NB4 (cell line): ENCODE measurements at regions not wholly inside any gene's neighbourhood (a gene's known extent, or its start where the extent isn't known, plus 50 kb on each side); places are given as distances from the start of the nearest gene placed in this dataset.

Experiments used
- DNase-seq: peaks from one replicate; pipeline ENCODE4 v3.0.0; 2010; ENCODE audit warnings: low read depth
- H3K4me3 ChIP-seq: one replicate; pipeline ENCODE4 v1.5.1; 2011; ENCODE audit warnings: mild to moderate bottlenecking, low read depth, low read length, moderate library complexity
- CTCF ChIP-seq: IDR thresholded peaks from one replicate; pipeline ENCODE4 v1.5.1; 2012; ENCODE audit warnings: low read depth, low read length
- MAX ChIP-seq: IDR thresholded peaks from 2 replicates; pipeline ENCODE4 v1.6.1; 2011; ENCODE audit warnings: low read depth, low read length
- MYC ChIP-seq: IDR thresholded peaks from 2 replicates; pipeline ENCODE4 v1.6.1; 2011; ENCODE audit warnings: low read depth, low read length
- POLR2A ChIP-seq: IDR thresholded peaks from 2 replicates; pipeline ENCODE4 v1.6.1; 2011; ENCODE audit warnings: mild to moderate bottlenecking; ENCODE audit not compliant: insufficient read length; ENCODE audit errors: extremely low read depth

DNA sequence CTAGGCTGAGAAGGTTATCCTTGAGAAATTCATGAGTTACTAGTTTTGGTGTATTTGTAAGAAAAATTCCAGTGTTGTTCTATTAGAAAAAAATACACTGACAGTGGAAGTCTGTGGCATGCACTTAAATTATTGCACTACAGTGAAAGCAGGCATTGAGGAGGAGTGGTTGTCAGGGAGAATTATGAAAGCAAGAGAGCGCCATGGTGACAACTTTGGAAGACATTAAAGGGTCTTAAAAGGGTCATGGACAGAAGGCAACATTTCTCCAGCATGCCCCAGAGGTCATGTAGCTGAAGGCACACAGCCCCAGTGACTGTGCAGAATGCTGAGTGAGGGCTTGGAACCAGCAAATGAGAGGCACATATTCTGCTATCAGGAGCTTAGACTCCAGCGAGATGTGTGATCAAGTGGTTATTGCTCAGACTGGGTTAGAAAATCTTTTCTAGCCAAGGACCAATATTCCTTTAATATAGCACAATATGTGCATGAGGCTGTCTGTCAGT, 292.7 kb downstream of the OLFM4 start:
- DNase-seq = no peak
- H3K4me3 ChIP-seq = no peak overlapping the region
- TF ChIP-seq MAX (no peak), CTCF (no peak), MYC (no peak), POLR2A (no peak)

GRCh38 chr13:53324656-53325055, 296.0 kb downstream of the OLFM4 start:
- DNase-seq = no peak
- H3K4me3 ChIP-seq = no peak overlapping the region
- no peak for TF ChIP-seq MYC
- TF ChIP-seq POLR2A = no peak
- TF ChIP-seq CTCF = no peak
- no peak for TF ChIP-seq MAX

DNA sequence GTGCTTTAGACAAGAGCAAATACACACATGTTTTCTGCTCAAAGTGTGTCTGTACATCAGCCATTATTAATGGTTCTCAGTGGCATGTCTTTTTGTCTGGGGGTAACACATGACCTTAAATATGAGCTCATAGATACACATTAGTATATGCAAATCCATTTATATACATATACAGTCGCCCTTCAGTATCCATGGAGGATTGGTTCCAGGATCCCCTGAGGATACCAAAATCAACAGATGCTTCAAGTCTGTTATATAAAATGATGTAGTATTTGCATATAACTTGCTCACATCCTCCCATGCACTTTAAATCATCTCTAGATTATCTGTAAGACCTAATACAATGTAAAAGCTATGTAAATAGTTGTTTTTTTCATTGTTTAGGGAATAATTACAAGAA, 298.1 kb downstream of the OLFM4 start:
- no peak for DNase-seq
- no peak for TF ChIP-seq MAX
- no peak for TF ChIP-seq POLR2A
- TF ChIP-seq CTCF = no peak
- no peak for TF ChIP-seq MYC
- H3K4me3 ChIP-seq = no peak overlapping the region

GRCh38 chr13:53327680-53328315, 299.2 kb downstream of the OLFM4 start:
- TF ChIP-seq POLR2A = no peak
- TF ChIP-seq MYC = no peak
- no peak for TF ChIP-seq CTCF
- TF ChIP-seq MAX = no peak
- DNase-seq = no peak
- no peak overlapping the region for H3K4me3 ChIP-seq

DNA sequence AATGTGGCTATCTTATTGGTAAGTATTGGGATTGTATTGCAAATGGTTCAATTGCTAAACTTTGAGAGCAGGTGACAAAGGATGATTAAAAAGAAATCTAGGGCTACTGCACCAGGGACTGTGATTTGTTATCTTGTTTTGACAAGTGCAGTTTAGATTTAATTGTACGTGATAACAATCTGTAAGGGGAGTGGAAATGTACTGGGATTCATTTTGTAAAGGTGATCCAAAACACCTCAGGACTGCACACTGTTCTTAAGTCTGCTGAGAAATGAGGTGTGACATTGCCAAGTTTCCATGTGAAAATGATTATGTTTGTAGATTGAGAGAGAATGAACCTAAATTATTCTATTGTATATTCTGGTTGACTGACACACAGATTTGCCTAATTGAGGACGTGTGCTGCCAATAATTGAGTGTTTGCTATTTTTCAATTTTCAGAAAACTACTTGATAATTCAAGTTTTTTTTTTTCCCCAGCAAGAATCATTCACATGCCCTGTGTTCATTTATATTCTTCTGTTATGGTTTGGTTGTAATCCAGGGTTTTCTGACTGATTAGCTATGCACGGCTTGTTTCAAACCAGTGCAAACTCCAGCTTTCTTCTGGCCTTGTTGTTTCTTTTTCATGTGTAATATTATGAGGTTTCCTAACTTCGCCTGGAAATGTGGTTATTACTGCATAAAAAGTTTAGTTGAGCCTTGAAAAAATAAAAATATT, 308.0 kb downstream of the OLFM4 start:
- H3K4me3 ChIP-seq = no peak overlapping the region
- TF ChIP-seq POLR2A = no peak

DNA sequence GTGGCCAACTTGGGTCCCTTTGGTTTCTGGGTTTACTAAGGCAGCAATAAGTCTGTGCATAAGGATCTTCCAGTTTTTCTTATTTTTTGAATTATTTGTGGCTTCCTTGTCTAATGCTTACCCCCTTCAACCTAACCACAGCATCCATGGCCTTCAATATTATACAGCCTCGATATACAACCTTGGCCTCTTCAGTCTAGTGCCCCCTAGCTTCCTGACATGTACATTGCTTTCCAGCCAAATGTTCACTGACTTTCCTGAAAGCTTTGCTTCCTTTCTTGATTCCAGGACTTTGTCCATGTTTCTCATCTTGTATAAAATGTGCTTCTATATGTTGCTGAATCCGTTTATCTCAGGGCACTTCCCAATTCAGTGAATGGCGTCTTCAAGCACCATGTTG, 310.1 kb downstream of the OLFM4 start:
- TF ChIP-seq MAX (no peak), CTCF (peak; percentile 14)
- no peak for DNase-seq
- no peak overlapping the region for H3K4me3 ChIP-seq

More for the DNA sequence above, 308.0 kb downstream of the OLFM4 start:
- no peak for DNase-seq
